Fibroblast of skin of abdomen (primary cell): ENCODE measurements at regions not wholly inside any gene's neighbourhood (a gene's known extent, or its start where the extent isn't known, plus 50 kb on each side); places are given as distances from the start of the nearest gene placed in this dataset.
"Not testable (repeated sequence)": the region's sequence is repeated elsewhere in the genome, so short reads cannot be mapped to it uniquely, and the experiment has no call there.

Source experiments
- DNase-seq: peaks from one replicate; pipeline ENCODE4 v3.0.0-alpha.2; 2013

GRCh38 chr4:117821834-117822233 lies 212.5 kb upstream of the NDST3 start:
- DNase-seq, result no peak

- no peak for DNase-seq
Observed at GRCh38 chr4:117823388-117823787, 210.9 kb upstream of the NDST3 start.

GRCh38 chr4:117825600-117825999 lies 208.7 kb upstream of the NDST3 start:
- DNase-seq, result no peak

- no peak for DNase-seq
Observed at GRCh38 chr4:117831060-117831683, 203.1 kb upstream of the NDST3 start.

GRCh38 chr4:117835566-117835965 lies 198.7 kb upstream of the NDST3 start:
- DNase-seq, result no peak

- DNase-seq, result no peak
Observed at GRCh38 chr4:117844594-117844993, 189.7 kb upstream of the NDST3 start.

- DNase-seq, result no peak
Observed at GRCh38 chr4:117845270-117845669, 189.0 kb upstream of the NDST3 start.

- DNase-seq, result no peak
Observed at GRCh38 chr4:117847849-117848248, 186.4 kb upstream of the NDST3 start.

- no peak for DNase-seq
Observed at GRCh38 chr4:117868201-117868600, 166.1 kb upstream of the NDST3 start.

- DNase-seq, result no peak
Observed at GRCh38 chr4:117873779-117874178, 160.5 kb upstream of the NDST3 start.

GRCh38 chr4:117874216-117874615 lies 160.1 kb upstream of the NDST3 start:
- no peak for DNase-seq

GRCh38 chr4:117889978-117890377 lies 144.3 kb upstream of the NDST3 start:
- DNase-seq, result no peak

GRCh38 chr4:117893207-117893606 lies 141.1 kb upstream of the NDST3 start:
- peak; percentile 33 for DNase-seq

- peak; percentile 38 for DNase-seq
Observed at GRCh38 chr4:117898496-117898895, 135.8 kb upstream of the NDST3 start.

- peak; percentile 14 for DNase-seq
Observed at GRCh38 chr4:117900832-117901231, 133.5 kb upstream of the NDST3 start.

- DNase-seq, result no peak
Observed at GRCh38 chr4:117907646-117908045, 126.6 kb upstream of the NDST3 start.

GRCh38 chr4:117908306-117909207 lies 125.7 kb upstream of the NDST3 start:
- DNase-seq, result no peak

- DNase-seq, result no peak
Observed at GRCh38 chr4:117916728-117917127, 117.6 kb upstream of the NDST3 start.

- DNase-seq, result not testable (repeated sequence)
Observed at GRCh38 chr4:117922311-117922710, 112.0 kb upstream of the NDST3 start.

GRCh38 chr4:117927823-117928222 lies 106.5 kb upstream of the NDST3 start:
- DNase-seq, result not testable (repeated sequence)

GRCh38 chr4:117941611-117942010 lies 92.7 kb upstream of the NDST3 start:
- no peak for DNase-seq

- DNase-seq, result no peak
Observed at GRCh38 chr4:117949621-117950020, 84.7 kb upstream of the NDST3 start.

GRCh38 chr4:117957571-117957970 lies 76.7 kb upstream of the NDST3 start:
- DNase-seq, result no peak

GRCh38 chr4:117965622-117966021 lies 68.7 kb upstream of the NDST3 start:
- peak; percentile 28 for DNase-seq
